ENCODE measurements at regions not wholly inside any gene's neighbourhood (a gene's known extent, or its start where the extent isn't known, plus 50 kb on each side); places are given as distances from the start of the nearest gene placed in this dataset.

DNA sequence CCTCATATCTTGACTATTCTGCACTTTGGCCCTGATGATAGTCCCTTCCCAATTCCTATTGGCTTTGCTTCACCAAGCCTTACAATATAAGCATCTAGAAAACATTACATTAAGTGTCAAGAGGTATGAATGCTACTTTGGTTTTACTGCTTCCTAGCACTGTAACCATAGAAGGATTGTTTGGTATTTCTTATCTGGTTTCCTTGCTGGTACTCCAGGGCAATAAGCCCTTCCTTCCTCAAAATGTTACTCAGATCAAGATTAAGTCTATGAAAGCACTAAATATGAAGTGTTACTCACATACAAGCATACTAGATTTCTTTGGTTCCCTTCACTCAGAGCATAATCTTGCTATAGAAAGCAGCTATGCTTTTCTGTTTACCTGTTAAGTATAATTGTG, 492.5 kb downstream of the ETV1 start:
- no peaks in the 10 kb centered on the region for H3F3A ChIP-seq (replicated peaks; ENCODE audit: low read depth)
- no peak overlapping the region for H2AFZ ChIP-seq
- Mint-ChIP-seq H3K9me3 (no peaks in the 10 kb centered on the region; the same call in 2 of the 3 replicates), H3K36me3 (ENCODE audit: low read depth) (no peaks in the 10 kb centered on the region), H3K27me3 (ENCODE audit: insufficient read depth, low read depth, poor library complexity) (no peaks in the 10 kb centered on the region), H3K4me1 (no peaks in the 10 kb centered on the region), H3K4me3 (no peak overlapping the region), H3K27ac (no peak overlapping the region)
- no peaks in the 10 kb centered on the region for H3K4me1 ChIP-seq (ENCODE audit: insufficient read depth)
- no peak overlapping the region for H3K4me2 ChIP-seq
- no peak overlapping the region for H3K4me3 ChIP-seq
- no peaks in the 10 kb centered on the region for H3K27me3 ChIP-seq (ENCODE audit: insufficient read depth)
- no peaks in the 10 kb centered on the region for H3K79me2 ChIP-seq (replicated peaks; ENCODE audit: insufficient read depth)
- DNase-seq (ENCODE audit: low spot score) = no peak
- no peaks in the 10 kb centered on the region for H3K36me3 ChIP-seq (ENCODE audit: insufficient read depth)
- H3K9me2 ChIP-seq (ENCODE audit: insufficient read depth) = no peaks in the 10 kb centered on the region
- ATAC-seq = no peak
- H4K20me1 ChIP-seq (replicated peaks; ENCODE audit: insufficient read depth) = no peaks in the 10 kb centered on the region
- no peak overlapping the region for H3K27ac ChIP-seq (ENCODE audit: low read depth)
- TF ChIP-seq, protein P1, sequence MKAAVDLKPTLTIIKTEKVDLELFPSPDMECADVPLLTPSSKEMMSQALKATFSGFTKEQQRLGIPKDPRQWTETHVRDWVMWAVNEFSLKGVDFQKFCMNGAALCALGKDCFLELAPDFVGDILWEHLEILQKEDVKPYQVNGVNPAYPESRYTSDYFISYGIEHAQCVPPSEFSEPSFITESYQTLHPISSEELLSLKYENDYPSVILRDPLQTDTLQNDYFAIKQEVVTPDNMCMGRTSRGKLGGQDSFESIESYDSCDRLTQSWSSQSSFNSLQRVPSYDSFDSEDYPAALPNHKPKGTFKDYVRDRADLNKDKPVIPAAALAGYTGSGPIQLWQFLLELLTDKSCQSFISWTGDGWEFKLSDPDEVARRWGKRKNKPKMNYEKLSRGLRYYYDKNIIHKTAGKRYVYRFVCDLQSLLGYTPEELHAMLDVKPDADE (IDR thresholded peaks at IDR 0.05) = no peak
- TF ChIP-seq CREB1 (CRISPR knock-in tag; IDR thresholded peaks at IDR 0.05; ENCODE audit: low read depth) = no peak
- TF ChIP-seq, protein P2, sequence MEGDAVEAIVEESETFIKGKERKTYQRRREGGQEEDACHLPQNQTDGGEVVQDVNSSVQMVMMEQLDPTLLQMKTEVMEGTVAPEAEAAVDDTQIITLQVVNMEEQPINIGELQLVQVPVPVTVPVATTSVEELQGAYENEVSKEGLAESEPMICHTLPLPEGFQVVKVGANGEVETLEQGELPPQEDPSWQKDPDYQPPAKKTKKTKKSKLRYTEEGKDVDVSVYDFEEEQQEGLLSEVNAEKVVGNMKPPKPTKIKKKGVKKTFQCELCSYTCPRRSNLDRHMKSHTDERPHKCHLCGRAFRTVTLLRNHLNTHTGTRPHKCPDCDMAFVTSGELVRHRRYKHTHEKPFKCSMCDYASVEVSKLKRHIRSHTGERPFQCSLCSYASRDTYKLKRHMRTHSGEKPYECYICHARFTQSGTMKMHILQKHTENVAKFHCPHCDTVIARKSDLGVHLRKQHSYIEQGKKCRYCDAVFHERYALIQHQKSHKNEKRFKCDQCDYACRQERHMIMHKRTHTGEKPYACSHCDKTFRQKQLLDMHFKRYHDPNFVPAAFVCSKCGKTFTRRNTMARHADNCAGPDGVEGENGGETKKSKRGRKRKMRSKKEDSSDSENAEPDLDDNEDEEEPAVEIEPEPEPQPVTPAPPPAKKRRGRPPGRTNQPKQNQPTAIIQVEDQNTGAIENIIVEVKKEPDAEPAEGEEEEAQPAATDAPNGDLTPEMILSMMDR (conservative IDR thresholded peaks at IDR 0.05; ENCODE audit: low read depth in 2 of 2) = no peak
- no peak for TF ChIP-seq POLR2AphosphoS5 (IDR thresholded peaks at IDR 0.05; ENCODE audit: low read depth)
- no peak for TF ChIP-seq NANOG (IDR thresholded peaks at IDR 0.05; ENCODE audit: borderline replicate concordance)
- no peak for TF ChIP-seq EZH2phosphoT487 (IDR thresholded peaks at IDR 0.05; ENCODE audit: unreplicated experiment)
- no peak for TF ChIP-seq JUNB (IDR thresholded peaks at IDR 0.05; ENCODE audit: unreplicated experiment)
- TF ChIP-seq, protein P3, sequence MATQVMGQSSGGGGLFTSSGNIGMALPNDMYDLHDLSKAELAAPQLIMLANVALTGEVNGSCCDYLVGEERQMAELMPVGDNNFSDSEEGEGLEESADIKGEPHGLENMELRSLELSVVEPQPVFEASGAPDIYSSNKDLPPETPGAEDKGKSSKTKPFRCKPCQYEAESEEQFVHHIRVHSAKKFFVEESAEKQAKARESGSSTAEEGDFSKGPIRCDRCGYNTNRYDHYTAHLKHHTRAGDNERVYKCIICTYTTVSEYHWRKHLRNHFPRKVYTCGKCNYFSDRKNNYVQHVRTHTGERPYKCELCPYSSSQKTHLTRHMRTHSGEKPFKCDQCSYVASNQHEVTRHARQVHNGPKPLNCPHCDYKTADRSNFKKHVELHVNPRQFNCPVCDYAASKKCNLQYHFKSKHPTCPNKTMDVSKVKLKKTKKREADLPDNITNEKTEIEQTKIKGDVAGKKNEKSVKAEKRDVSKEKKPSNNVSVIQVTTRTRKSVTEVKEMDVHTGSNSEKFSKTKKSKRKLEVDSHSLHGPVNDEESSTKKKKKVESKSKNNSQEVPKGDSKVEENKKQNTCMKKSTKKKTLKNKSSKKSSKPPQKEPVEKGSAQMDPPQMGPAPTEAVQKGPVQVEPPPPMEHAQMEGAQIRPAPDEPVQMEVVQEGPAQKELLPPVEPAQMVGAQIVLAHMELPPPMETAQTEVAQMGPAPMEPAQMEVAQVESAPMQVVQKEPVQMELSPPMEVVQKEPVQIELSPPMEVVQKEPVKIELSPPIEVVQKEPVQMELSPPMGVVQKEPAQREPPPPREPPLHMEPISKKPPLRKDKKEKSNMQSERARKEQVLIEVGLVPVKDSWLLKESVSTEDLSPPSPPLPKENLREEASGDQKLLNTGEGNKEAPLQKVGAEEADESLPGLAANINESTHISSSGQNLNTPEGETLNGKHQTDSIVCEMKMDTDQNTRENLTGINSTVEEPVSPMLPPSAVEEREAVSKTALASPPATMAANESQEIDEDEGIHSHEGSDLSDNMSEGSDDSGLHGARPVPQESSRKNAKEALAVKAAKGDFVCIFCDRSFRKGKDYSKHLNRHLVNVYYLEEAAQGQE (IDR thresholded peaks at IDR 0.05; ENCODE audit: unreplicated experiment) = no peak
- no peak for TF ChIP-seq ZNF331 (CRISPR knock-in tag; IDR thresholded peaks at IDR 0.05; ENCODE audit: low read depth)
- TF ChIP-seq STAT1 (IDR thresholded peaks at IDR 0.05; ENCODE audit: unreplicated experiment) = no peak

DNA sequence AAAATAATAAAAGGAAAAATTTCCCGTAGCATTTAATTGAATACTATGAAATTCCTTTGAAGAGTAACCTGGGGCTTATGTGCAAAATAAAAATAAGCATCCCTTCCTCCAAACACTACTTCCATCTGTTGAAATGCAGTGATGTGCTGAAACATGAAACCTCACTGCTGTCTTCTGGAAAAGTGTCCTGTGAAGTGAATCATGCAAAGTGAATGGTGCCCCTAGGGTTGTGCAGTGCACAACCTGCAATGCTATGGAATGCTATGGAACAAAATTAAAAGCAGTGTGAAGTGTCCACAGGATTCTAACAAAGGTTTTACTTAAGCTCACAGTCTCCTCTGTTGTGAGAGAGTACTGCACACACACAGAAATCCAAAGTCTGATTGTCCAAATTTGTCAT, 480.9 kb downstream of the ETV1 start:
- no peaks in the 10 kb centered on the region for H3K27me3 Mint-ChIP-seq (ENCODE audit: insufficient read depth, low read depth, poor library complexity)
- H3K36me3 Mint-ChIP-seq (ENCODE audit: low read depth) = peaks cover 4% of the 10 kb centered on the region; the same call in 1 of the 3 replicates
- DNase-seq (ENCODE audit: low spot score) = no peak
- Histone ChIP-seq H3K27me3 (ENCODE audit: insufficient read depth) (no peaks in the 10 kb centered on the region), H3K9me2 (ENCODE audit: insufficient read depth) (peaks cover 10% of the 10 kb centered on the region; the same call in 1 of the 2 replicates), H4K20me1 (replicated peaks; ENCODE audit: insufficient read depth) (no peaks in the 10 kb centered on the region), H3K27ac (ENCODE audit: low read depth) (no peak overlapping the region), H3K4me3 (no peak overlapping the region), H2AFZ (no peak overlapping the region), H3K79me2 (replicated peaks; ENCODE audit: insufficient read depth) (peaks cover 4% of the 10 kb centered on the region; the same call in 1 of the 2 replicates), H3K36me3 (ENCODE audit: insufficient read depth) (no peaks in the 10 kb centered on the region), H3K4me1 (ENCODE audit: insufficient read depth) (no peaks in the 10 kb centered on the region), H3F3A (replicated peaks; ENCODE audit: low read depth) (no peaks in the 10 kb centered on the region), H3K4me2 (no peak overlapping the region)
- no peak overlapping the region for H3K27ac Mint-ChIP-seq
- peaks cover 13% of the 10 kb centered on the region; the same call in 2 of the 3 replicates for H3K9me3 Mint-ChIP-seq
- ATAC-seq = no peak
- no peak overlapping the region for H3K4me3 Mint-ChIP-seq
- no peaks in the 10 kb centered on the region for H3K4me1 Mint-ChIP-seq
- TF ChIP-seq ZNF114 (CRISPR knock-in tag; IDR thresholded peaks at IDR 0.05) = no peak
- TF ChIP-seq POLR2AphosphoS5 (IDR thresholded peaks at IDR 0.05; ENCODE audit: low read depth) = no peak

Data from GM23338 (cell line).